RWPE2 (cell line): ENCODE measurements at regions not wholly inside any gene's neighbourhood (a gene's known extent, or its start where the extent isn't known, plus 50 kb on each side); places are given as distances from the start of the nearest gene placed in this dataset.
A peak's percentile ranks its signal among the peaks of the same experiment; 100 is the strongest.

ENCODE experiments used
- ATAC-seq: fragments of 200-7000 bp; cut with Tn5 transposase; 3 replicates; pipeline ENCODE4 v1.9.1; 2021; ENCODE audit warnings: low read depth
- DNase-seq: peaks from one replicate; pipeline ENCODE4 v3.0.0-alpha.2; 2020; ENCODE audit warnings: low spot score
- H3K27ac ChIP-seq: fragments of 450-650 bp; 2 replicates; pipeline ENCODE4 v1.5.1; 2017; ENCODE audit warnings: mild to moderate bottlenecking; ENCODE audit not compliant: poor library complexity, severe bottlenecking
- H3K27me3 ChIP-seq: fragments of 250-450 bp; sonication (Bioruptor Pico); 2 replicates; pipeline ENCODE4 v1.5.1; 2021; ENCODE audit warnings: mild to moderate bottlenecking, moderate library complexity; ENCODE audit not compliant: insufficient read depth, poor library complexity, severe bottlenecking
- H3K36me3 ChIP-seq: fragments of 250-450 bp; sonication (Bioruptor Pico); 2 replicates; pipeline ENCODE4 v1.5.1; 2020; ENCODE audit warnings: low read depth, mild to moderate bottlenecking, moderate library complexity
- H3K4me1 ChIP-seq: fragments of 250-450 bp; sonication (Bioruptor Pico); 2 replicates; pipeline ENCODE4 v1.5.1; 2021; ENCODE audit warnings: mild to moderate bottlenecking, moderate library complexity; ENCODE audit not compliant: insufficient read depth, poor library complexity, severe bottlenecking
- H3K4me3 ChIP-seq: fragments of 250-450 bp; sonication (Bioruptor Pico); 2 replicates; pipeline ENCODE4 v1.5.1; 2021; ENCODE audit warnings: mild to moderate bottlenecking, moderate library complexity; ENCODE audit not compliant: severe bottlenecking
- H3K9me3 ChIP-seq: fragments of 250-450 bp; sonication (Bioruptor Pico); 2 replicates; pipeline ENCODE4 v1.5.1; 2021; ENCODE audit warnings: mild to moderate bottlenecking, moderate library complexity; ENCODE audit not compliant: severe bottlenecking
- TF ChIP-seq, protein P1 (sequence below): fragments of 450-650 bp; IDR thresholded peaks from one replicate; pipeline ENCODE4 v1.5.1; 2017; ENCODE audit warnings: mild to moderate bottlenecking, moderate library complexity; ENCODE audit not compliant: poor library complexity, severe bottlenecking

- H3K36me3 ChIP-seq: no peaks in the 10 kb centered on the region
- no peaks in the 10 kb centered on the region for H3K9me3 ChIP-seq
- H3K27me3 ChIP-seq: no peaks in the 10 kb centered on the region
- H3K27ac ChIP-seq: no peak overlapping the region
- ATAC-seq: no peak
- no peak for DNase-seq
- TF ChIP-seq, protein P1, sequence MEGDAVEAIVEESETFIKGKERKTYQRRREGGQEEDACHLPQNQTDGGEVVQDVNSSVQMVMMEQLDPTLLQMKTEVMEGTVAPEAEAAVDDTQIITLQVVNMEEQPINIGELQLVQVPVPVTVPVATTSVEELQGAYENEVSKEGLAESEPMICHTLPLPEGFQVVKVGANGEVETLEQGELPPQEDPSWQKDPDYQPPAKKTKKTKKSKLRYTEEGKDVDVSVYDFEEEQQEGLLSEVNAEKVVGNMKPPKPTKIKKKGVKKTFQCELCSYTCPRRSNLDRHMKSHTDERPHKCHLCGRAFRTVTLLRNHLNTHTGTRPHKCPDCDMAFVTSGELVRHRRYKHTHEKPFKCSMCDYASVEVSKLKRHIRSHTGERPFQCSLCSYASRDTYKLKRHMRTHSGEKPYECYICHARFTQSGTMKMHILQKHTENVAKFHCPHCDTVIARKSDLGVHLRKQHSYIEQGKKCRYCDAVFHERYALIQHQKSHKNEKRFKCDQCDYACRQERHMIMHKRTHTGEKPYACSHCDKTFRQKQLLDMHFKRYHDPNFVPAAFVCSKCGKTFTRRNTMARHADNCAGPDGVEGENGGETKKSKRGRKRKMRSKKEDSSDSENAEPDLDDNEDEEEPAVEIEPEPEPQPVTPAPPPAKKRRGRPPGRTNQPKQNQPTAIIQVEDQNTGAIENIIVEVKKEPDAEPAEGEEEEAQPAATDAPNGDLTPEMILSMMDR: no peak
- no peak overlapping the region for H3K4me3 ChIP-seq
- no peaks in the 10 kb centered on the region for H3K4me1 ChIP-seq
These were observed 109.7 kb downstream of the LSM3 start for GRCh38 chr3:14288177-14288788.

DNA sequence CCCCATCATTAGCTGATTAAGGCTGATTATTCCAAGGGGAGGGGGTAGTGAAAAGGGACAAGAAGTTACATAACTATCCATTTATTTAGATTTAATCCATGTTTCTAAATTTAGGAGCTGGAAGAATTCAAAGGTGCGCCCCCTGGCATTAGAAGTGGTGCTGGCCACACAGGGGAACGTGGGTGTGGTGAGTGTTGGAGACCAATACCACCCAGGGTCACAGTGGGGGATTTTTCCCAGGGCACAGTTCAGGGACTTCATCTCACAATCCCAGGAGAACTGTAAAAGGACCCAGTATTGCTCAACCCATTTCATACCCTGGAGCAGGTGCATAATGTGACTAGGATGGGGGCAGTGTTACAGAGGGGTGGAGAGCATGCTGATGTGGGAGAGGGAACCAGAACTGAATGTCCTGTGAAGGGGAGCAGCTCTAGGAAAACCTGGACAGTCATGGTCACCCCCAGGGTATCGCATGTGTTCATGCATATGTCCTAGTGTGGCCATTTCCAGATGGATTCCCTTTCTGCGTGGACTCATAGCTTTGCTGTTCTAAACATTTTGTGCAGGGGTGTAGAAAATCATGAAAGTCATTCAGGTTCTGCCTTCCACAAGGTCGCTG is 110.3 kb downstream of the LSM3 start:
- H3K27ac ChIP-seq: no peak overlapping the region
- no peak for ATAC-seq
- H3K27me3 ChIP-seq: no peaks in the 10 kb centered on the region
- no peaks in the 10 kb centered on the region for H3K9me3 ChIP-seq
- no peaks in the 10 kb centered on the region for H3K36me3 ChIP-seq
- no peak overlapping the region for H3K4me3 ChIP-seq
- H3K4me1 ChIP-seq: no peaks in the 10 kb centered on the region
- TF ChIP-seq, protein P1: no peak
- DNase-seq: no peak

- no peak for DNase-seq
- ATAC-seq: peak; percentile 60; the same call in 1 of the 3 replicates
- no peaks in the 10 kb centered on the region for H3K27me3 ChIP-seq
- H3K4me1 ChIP-seq: no peaks in the 10 kb centered on the region
- no peaks in the 10 kb centered on the region for H3K36me3 ChIP-seq
- no peak overlapping the region for H3K4me3 ChIP-seq
- H3K27ac ChIP-seq: no peak overlapping the region
- H3K9me3 ChIP-seq: no peaks in the 10 kb centered on the region
- TF ChIP-seq, protein P1: no peak
These were observed 111.2 kb downstream of the LSM3 start for GRCh38 chr3:14289590-14290461.

GRCh38 chr3:14290631-14291385 is 111.6 kb upstream of the SLC6A6 start:
- no peaks in the 10 kb centered on the region for H3K4me1 ChIP-seq
- no peak overlapping the region for H3K27ac ChIP-seq
- no peak overlapping the region for H3K4me3 ChIP-seq
- no peaks in the 10 kb centered on the region for H3K27me3 ChIP-seq
- H3K36me3 ChIP-seq: no peaks in the 10 kb centered on the region
- H3K9me3 ChIP-seq: no peaks in the 10 kb centered on the region
- ATAC-seq (no peak), DNase-seq (no peak)
- TF ChIP-seq, protein P1: no peak
